Suprapubic skin (tissue), 4 donors: ENCODE measurements at regions not wholly inside any gene's neighbourhood (a gene's known extent, or its start where the extent isn't known, plus 50 kb on each side); places are given as distances from the start of the nearest gene placed in this dataset.
"Not testable (repeated sequence)": the region's sequence is repeated elsewhere in the genome, so short reads cannot be mapped to it uniquely, and the experiment has no call there.

Source experiments
- DNase-seq, 2 donors: peaks; one replicate each; pipeline ENCODE4 v3.0.0-alpha.2; 2019; ENCODE audit warnings: low spot score in 2 of 2
- H3K27ac ChIP-seq: fragments of 200-600 bp; sonication (generic); one replicate; pipeline ENCODE4 v1.5.1; 2019
- H3K27me3 ChIP-seq: fragments of 200-600 bp; sonication (generic); one replicate; pipeline ENCODE4 v1.5.1; 2019
- H3K36me3 ChIP-seq: fragments of 200-600 bp; sonication (generic); one replicate; pipeline ENCODE4 v1.5.1; 2019
- H3K4me1 ChIP-seq: fragments of 200-600 bp; sonication (generic); one replicate; pipeline ENCODE4 v1.5.1; 2019
- H3K4me3 ChIP-seq: fragments of 200-600 bp; sonication (generic); one replicate; pipeline ENCODE4 v1.5.1; 2019; ENCODE audit warnings: mild to moderate bottlenecking
- H3K9me3 ChIP-seq: fragments of 200-600 bp; sonication (generic); one replicate; pipeline ENCODE4 v1.5.1; 2019
- WGBS: methylation state at CpG from one replicate; pipeline ENCODE4 v1.1.5; 2018; 5-methylcytosine and 5-hydroxymethylcytosine counted together

GRCh38 chr15:20259559-20260190 is 281.9 kb downstream of the GOLGA6L6 start:
- H3K9me3 ChIP-seq, DNase-seq, H3K4me3 ChIP-seq, H3K4me1 ChIP-seq, H3K36me3 ChIP-seq, H3K27ac ChIP-seq, H3K27me3 ChIP-seq: not testable (repeated sequence)
- 81% methylated on average over 9 of the region's 9 CpGs for WGBS

DNA sequence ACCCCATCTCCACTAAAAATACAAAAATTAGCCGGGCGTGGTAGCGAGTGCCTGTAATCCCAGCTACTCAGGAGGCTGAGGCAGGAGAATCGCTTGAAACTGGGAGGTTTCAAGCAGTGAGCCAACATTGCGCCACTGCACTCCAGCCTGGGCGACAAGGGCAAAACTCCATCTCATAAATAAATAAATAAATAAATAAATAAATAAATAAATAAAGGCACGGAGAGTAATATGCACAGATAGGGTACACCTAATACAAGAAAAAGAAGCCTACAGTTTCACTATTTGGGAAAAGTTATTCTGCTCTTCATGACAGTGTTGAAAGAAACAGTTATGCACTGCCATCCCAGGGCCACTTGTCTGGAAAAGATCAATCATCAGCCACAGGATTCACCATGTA is 285.2 kb downstream of the GOLGA6L6 start:
- H3K4me3 ChIP-seq, H3K9me3 ChIP-seq, DNase-seq, H3K27ac ChIP-seq, H3K27me3 ChIP-seq, H3K36me3 ChIP-seq, H3K4me1 ChIP-seq: not testable (repeated sequence)
- 89% methylated on average over 7 of the region's 7 CpGs for WGBS

GRCh38 chr15:20255641-20256040 is 286.0 kb downstream of the GOLGA6L6 start:
- not testable (repeated sequence) for H3K27ac ChIP-seq, H3K9me3 ChIP-seq, DNase-seq, H3K27me3 ChIP-seq, H3K4me3 ChIP-seq, H3K36me3 ChIP-seq, H3K4me1 ChIP-seq
- WGBS: 77% methylated on average over 9 of the region's 9 CpGs

- H3K4me1 ChIP-seq, H3K9me3 ChIP-seq, H3K27me3 ChIP-seq, H3K27ac ChIP-seq, DNase-seq, H3K4me3 ChIP-seq, H3K36me3 ChIP-seq: not testable (repeated sequence)
- WGBS: 43% methylated on average over 2 of the region's 2 CpGs
Measured at GRCh38 chr15:20253047-20253615, 288.5 kb downstream of the GOLGA6L6 start.

DNA sequence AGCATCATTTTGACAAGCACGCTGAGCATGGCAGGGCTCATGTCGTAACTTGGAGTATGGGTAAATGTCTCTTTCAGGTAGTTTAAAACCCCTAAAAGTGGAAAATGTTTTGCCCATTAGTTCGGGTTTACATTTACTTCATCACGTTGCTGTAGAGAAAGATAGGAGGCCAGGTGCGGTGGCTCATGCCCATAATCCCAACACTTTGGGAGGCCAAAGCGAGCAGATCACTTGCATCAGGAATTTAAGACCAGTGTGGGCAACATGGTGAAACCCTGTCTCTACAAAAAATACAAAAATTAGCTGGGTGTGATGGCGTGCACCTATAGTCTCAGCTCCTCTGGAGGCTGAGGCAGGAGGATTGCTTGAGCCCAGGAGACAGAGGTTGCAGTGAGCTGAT is 289.6 kb downstream of the GOLGA6L6 start:
- not testable (repeated sequence) for H3K4me3 ChIP-seq, H3K36me3 ChIP-seq, H3K4me1 ChIP-seq, DNase-seq, H3K27me3 ChIP-seq, H3K9me3 ChIP-seq, H3K27ac ChIP-seq
- WGBS: 86% methylated on average over 7 of the region's 7 CpGs

GRCh38 chr15:20251214-20252005 is 290.2 kb downstream of the GOLGA6L6 start:
- H3K27me3 ChIP-seq, H3K9me3 ChIP-seq, H3K4me1 ChIP-seq, H3K4me3 ChIP-seq, H3K27ac ChIP-seq, DNase-seq, H3K36me3 ChIP-seq: not testable (repeated sequence)
- 77% methylated on average over 9 of the region's 13 CpGs for WGBS

- DNase-seq, H3K36me3 ChIP-seq, H3K27ac ChIP-seq, H3K4me3 ChIP-seq, H3K4me1 ChIP-seq, H3K27me3 ChIP-seq, H3K9me3 ChIP-seq: not testable (repeated sequence)
- WGBS: 47% methylated on average over 3 of the region's 3 CpGs
Measured at GRCh38 chr15:20250206-20250605, 291.4 kb downstream of the GOLGA6L6 start.

DNA sequence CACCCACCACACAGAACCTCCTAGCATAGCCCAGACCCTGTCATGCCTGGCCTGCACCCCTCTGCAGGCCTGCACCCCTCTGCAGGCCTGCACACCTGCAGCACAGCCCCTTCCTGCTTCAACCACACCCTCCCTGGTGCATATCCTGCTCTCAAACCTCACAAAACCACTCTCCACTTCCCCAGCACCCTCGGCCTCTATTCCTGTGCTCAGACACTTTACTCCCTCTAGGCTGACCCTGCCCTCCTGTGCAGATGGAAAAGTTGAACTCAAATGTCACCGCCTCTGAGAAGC is 292.0 kb downstream of the GOLGA6L6 start:
- H3K27me3 ChIP-seq, H3K9me3 ChIP-seq, H3K27ac ChIP-seq, DNase-seq, H3K36me3 ChIP-seq, H3K4me3 ChIP-seq, H3K4me1 ChIP-seq: not testable (repeated sequence)
- WGBS: 82% methylated on average over 2 of the region's 2 CpGs

DNA sequence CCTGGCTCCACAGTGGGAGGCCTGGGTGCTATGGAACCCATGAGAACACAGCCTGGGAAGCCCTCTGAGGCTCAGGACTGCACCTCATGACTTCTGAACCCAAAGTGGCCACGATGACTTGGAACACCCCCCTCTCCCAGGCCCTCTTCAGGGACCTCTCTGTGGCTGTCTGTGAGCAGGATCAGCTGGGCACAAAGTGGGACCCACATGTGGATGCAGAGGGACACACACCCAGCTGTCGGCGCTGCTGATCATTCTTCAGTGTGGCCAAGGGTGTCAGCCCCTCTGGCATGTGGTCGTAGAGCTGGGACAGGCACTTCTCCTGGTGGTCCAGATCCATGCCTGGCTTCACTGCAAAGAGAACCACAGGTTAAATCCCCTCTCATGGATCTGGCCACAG is 293.2 kb downstream of the GOLGA6L6 start:
- H3K4me3 ChIP-seq, H3K4me1 ChIP-seq, H3K27me3 ChIP-seq, H3K9me3 ChIP-seq, DNase-seq, H3K27ac ChIP-seq, H3K36me3 ChIP-seq: not testable (repeated sequence)
- 95% methylated on average over 4 of the region's 4 CpGs for WGBS

GRCh38 chr15:20247137-20247536 is 294.5 kb downstream of the GOLGA6L6 start:
- not testable (repeated sequence) for H3K27me3 ChIP-seq, H3K36me3 ChIP-seq, DNase-seq, H3K9me3 ChIP-seq, H3K27ac ChIP-seq, H3K4me3 ChIP-seq, H3K4me1 ChIP-seq
- 68% methylated on average over 6 of the region's 6 CpGs for WGBS

DNA sequence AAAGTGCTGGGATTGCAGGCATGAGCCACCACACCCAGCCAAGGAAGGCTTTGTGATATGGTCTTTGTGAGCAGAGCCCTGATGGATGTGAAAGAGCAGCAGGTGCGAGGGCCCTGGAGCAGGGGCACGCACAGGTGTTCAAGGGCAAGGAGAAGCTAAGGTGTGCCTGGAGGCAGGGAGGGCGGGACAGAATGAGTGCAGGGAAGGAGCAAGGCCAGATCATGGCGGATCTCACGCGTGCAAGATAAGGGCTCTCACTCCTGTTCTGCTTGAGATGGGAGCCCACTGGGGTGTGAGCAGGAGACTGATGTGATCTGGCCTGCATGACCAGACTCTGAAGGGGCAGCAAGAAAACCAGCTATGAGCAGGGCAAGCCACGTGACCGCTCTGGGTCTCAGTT is 295.0 kb downstream of the GOLGA6L6 start:
- not testable (repeated sequence) for DNase-seq

DNA sequence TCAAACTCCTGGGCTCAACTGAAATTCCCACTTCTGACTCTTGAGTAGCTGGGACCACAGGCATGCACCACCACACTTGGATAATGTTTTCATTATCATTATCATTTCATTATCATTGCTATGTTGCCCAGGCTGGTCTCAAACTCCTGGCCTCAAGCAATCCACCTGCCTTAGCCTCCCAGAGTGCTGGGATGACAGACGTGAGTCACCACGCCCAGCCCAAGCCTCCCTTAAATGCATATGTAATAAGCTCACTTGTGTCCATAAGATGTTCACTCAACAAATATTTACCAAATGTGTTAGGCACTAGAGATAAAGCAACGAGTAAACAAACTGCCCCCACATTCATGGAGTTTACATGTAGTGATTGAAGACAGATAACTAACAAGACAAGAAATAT is 295.7 kb downstream of the GOLGA6L6 start:
- H3K4me3 ChIP-seq, H3K36me3 ChIP-seq, DNase-seq, H3K4me1 ChIP-seq, H3K27me3 ChIP-seq, H3K9me3 ChIP-seq, H3K27ac ChIP-seq: not testable (repeated sequence)
- WGBS: 70% methylated on average over 3 of the region's 3 CpGs

More for the DNA sequence above, 295.0 kb downstream of the GOLGA6L6 start:
- H3K27ac ChIP-seq, H3K9me3 ChIP-seq, H3K4me3 ChIP-seq, H3K4me1 ChIP-seq, H3K36me3 ChIP-seq, H3K27me3 ChIP-seq: not testable (repeated sequence)
- WGBS: 79% methylated on average over 8 of the region's 8 CpGs

GRCh38 chr15:20244792-20245191 is 296.8 kb downstream of the GOLGA6L6 start:
- WGBS: 89% methylated on average over 17 of the region's 17 CpGs
- H3K27ac ChIP-seq, H3K4me1 ChIP-seq, H3K36me3 ChIP-seq, DNase-seq, H3K4me3 ChIP-seq, H3K9me3 ChIP-seq, H3K27me3 ChIP-seq: not testable (repeated sequence)

- H3K9me3 ChIP-seq, H3K36me3 ChIP-seq, H3K27ac ChIP-seq, H3K4me1 ChIP-seq, H3K4me3 ChIP-seq, H3K27me3 ChIP-seq, DNase-seq: not testable (repeated sequence)
- WGBS: 76% methylated on average over 12 of the region's 12 CpGs
Measured at GRCh38 chr15:20243486-20244240, 297.9 kb downstream of the GOLGA6L6 start.
